Hepatocyte (in vitro differentiated cells): ENCODE measurements at regions not wholly inside any gene's neighbourhood (a gene's known extent, or its start where the extent isn't known, plus 50 kb on each side); places are given as distances from the start of the nearest gene placed in this dataset.

Experiments
- DNase-seq: peaks from one replicate; pipeline ENCODE4 v3.0.0-alpha.2; 2016; ENCODE audit warnings: low spot score
- H2AFZ ChIP-seq: fragments of 200-600 bp; sonication (generic); 2 replicates; pipeline ENCODE4 v1.6.0; 2016; ENCODE audit warnings: antibody characterized with exemption, mild to moderate bottlenecking
- H3K27ac ChIP-seq: fragments of 200-600 bp; sonication (generic); 2 replicates; pipeline ENCODE4 v1.5.1; 2016; ENCODE audit warnings: mild to moderate bottlenecking
- H3K27me3 ChIP-seq: fragments of 200-600 bp; sonication (generic); 2 replicates; pipeline ENCODE4 v1.6.1; 2016
- H3K36me3 ChIP-seq: fragments of 200-600 bp; sonication (generic); replicated peaks from 2 replicates; pipeline ENCODE4 v1.5.1; 2016; ENCODE audit warnings: low read depth; ENCODE audit not compliant: insufficient read depth
- H3K4me1 ChIP-seq: fragments of 200-600 bp; sonication (generic); 2 replicates; pipeline ENCODE4 v1.5.1; 2016; ENCODE audit warnings: mild to moderate bottlenecking, moderate library complexity; ENCODE audit not compliant: insufficient read depth
- H3K4me2 ChIP-seq: fragments of 200-600 bp; sonication (generic); 2 replicates; pipeline ENCODE4 v1.6.0; 2016
- H3K4me3 ChIP-seq: fragments of 200-600 bp; sonication (generic); 2 replicates; pipeline ENCODE4 v1.5.1; 2016; ENCODE audit warnings: mild to moderate bottlenecking
- H3K79me2 ChIP-seq: fragments of 200-600 bp; sonication (generic); 2 replicates; pipeline ENCODE4 v1.6.0; 2017; ENCODE audit warnings: mild to moderate bottlenecking
- H3K9me2 ChIP-seq: fragments of 200-600 bp; sonication (generic); replicated peaks from 2 replicates; pipeline ENCODE4 v1.6.0; 2017; ENCODE audit warnings: mild to moderate bottlenecking; ENCODE audit not compliant: insufficient read depth
- H3K9me3 ChIP-seq: fragments of 200-600 bp; sonication (generic); 2 replicates; pipeline ENCODE4 v1.5.1; 2016; ENCODE audit warnings: low read depth, mild to moderate bottlenecking
- H4K20me1 ChIP-seq: fragments of 200-600 bp; sonication (generic); 2 replicates; pipeline ENCODE4 v1.6.0; 2016; ENCODE audit warnings: mild to moderate bottlenecking; ENCODE audit not compliant: insufficient read depth, poor library complexity, severe bottlenecking
- CTCF ChIP-seq: fragments of 200-600 bp; sonication (generic); IDR thresholded peaks from 2 replicates; pipeline ENCODE4 v1.5.1; 2016; ENCODE audit warnings: antibody characterized with exemption, mild to moderate bottlenecking; ENCODE audit not compliant: poor library complexity
- EZH2 ChIP-seq: fragments of 200-600 bp; sonication (generic); IDR thresholded peaks from 2 replicates; pipeline ENCODE4 v1.6.1; 2016; ENCODE audit warnings: antibody characterized with exemption, mild to moderate bottlenecking, borderline replicate concordance
- EZH2phosphoT487 ChIP-seq: fragments of 200-600 bp; sonication (generic); IDR thresholded peaks from one replicate; pipeline ENCODE4 v1.6.1; 2018; ENCODE audit warnings: antibody characterized with exemption, mild to moderate bottlenecking, low read depth, moderate library complexity; ENCODE audit not compliant: unreplicated experiment, severe bottlenecking
- WGBS: methylation state at CpG from one replicate; pipeline ENCODE4 v1.1.6; 2016; ENCODE audit warnings: low lambda C conversion rate; ENCODE audit errors: missing lambda C conversion rate; 5-methylcytosine and 5-hydroxymethylcytosine counted together

GRCh38 chrX:940691-941090 is 271.8 kb downstream of the CRLF2 start:
- H2AFZ ChIP-seq, result no peak overlapping the region
- H3K79me2 ChIP-seq, result no peaks in the 10 kb centered on the region
- H3K9me2 ChIP-seq, result no peaks in the 10 kb centered on the region
- H3K4me3 ChIP-seq, result no peak overlapping the region
- peaks cover 4% of the 10 kb centered on the region for H3K27me3 ChIP-seq
- H3K36me3 ChIP-seq, result no peaks in the 10 kb centered on the region
- H3K27ac ChIP-seq, result no peak overlapping the region
- 74% methylated on average over 9 of the region's 9 CpGs for WGBS
- H3K4me1 ChIP-seq, result no peaks in the 10 kb centered on the region
- TF ChIP-seq EZH2, result no peak
- TF ChIP-seq CTCF, result no peak
- no peak for TF ChIP-seq EZH2phosphoT487
- no peak for DNase-seq
- H4K20me1 ChIP-seq, result no peaks in the 10 kb centered on the region
- H3K9me3 ChIP-seq, result no peaks in the 10 kb centered on the region
- no peak overlapping the region for H3K4me2 ChIP-seq

GRCh38 chrX:936979-937769 is 275.3 kb downstream of the CRLF2 start:
- no peak overlapping the region for H3K4me3 ChIP-seq
- H3K36me3 ChIP-seq, result no peaks in the 10 kb centered on the region
- no peak overlapping the region for H3K27ac ChIP-seq
- no peak overlapping the region for H2AFZ ChIP-seq
- no peak for DNase-seq
- H3K9me3 ChIP-seq, result no peaks in the 10 kb centered on the region
- H3K27me3 ChIP-seq, result peaks cover 4% of the 10 kb centered on the region
- no peaks in the 10 kb centered on the region for H4K20me1 ChIP-seq
- no peak overlapping the region for H3K4me2 ChIP-seq
- no peaks in the 10 kb centered on the region for H3K79me2 ChIP-seq
- TF ChIP-seq EZH2phosphoT487, result no peak
- H3K4me1 ChIP-seq, result no peaks in the 10 kb centered on the region
- WGBS, result 71% methylated on average over 26 of the region's 26 CpGs
- no peaks in the 10 kb centered on the region for H3K9me2 ChIP-seq

- Histone ChIP-seq H3K36me3 (no peaks in the 10 kb centered on the region), H3K4me3 (no peak overlapping the region), H3K4me2 (no peak overlapping the region), H3K9me3 (no peaks in the 10 kb centered on the region), H4K20me1 (no peaks in the 10 kb centered on the region), H3K27ac (no peak overlapping the region), H3K9me2 (no peaks in the 10 kb centered on the region), H3K27me3 (no peaks in the 10 kb centered on the region), H3K4me1 (no peaks in the 10 kb centered on the region), H3K79me2 (no peaks in the 10 kb centered on the region), H2AFZ (no peak overlapping the region)
- no peak for TF ChIP-seq CTCF
- no peak for TF ChIP-seq EZH2phosphoT487
- no peak for TF ChIP-seq EZH2
- no peak for DNase-seq
- WGBS, result 78% methylated on average over 11 of the region's 11 CpGs
Measured at GRCh38 chrX:933611-934010, 278.8 kb downstream of the CRLF2 start.

- Histone ChIP-seq H3K9me2 (no peaks in the 10 kb centered on the region), H3K36me3 (no peaks in the 10 kb centered on the region), H3K27me3 (no peaks in the 10 kb centered on the region), H4K20me1 (no peaks in the 10 kb centered on the region), H3K27ac (no peak overlapping the region), H3K79me2 (no peaks in the 10 kb centered on the region), H3K4me3 (no peak overlapping the region), H3K9me3 (no peaks in the 10 kb centered on the region), H3K4me2 (no peak overlapping the region), H3K4me1 (no peaks in the 10 kb centered on the region), H2AFZ (no peak overlapping the region)
- WGBS, result 84% methylated on average over 4 of the region's 4 CpGs
- no peak for TF ChIP-seq CTCF
- no peak for TF ChIP-seq EZH2
- TF ChIP-seq EZH2phosphoT487, result no peak
- DNase-seq, result no peak
Measured at GRCh38 chrX:928606-929005, 283.8 kb downstream of the CRLF2 start.
